Lower lobe of right lung (tissue), 2 donors: ENCODE measurements at regions not wholly inside any gene's neighbourhood (a gene's known extent, or its start where the extent isn't known, plus 50 kb on each side); places are given as distances from the start of the nearest gene placed in this dataset.

Source experiments
- ATAC-seq, 2 donors: fragments of 200-7000 bp; cut with Tn5 transposase; one replicate each; pipeline ENCODE4 v1.9.1; 2020 to 2022; ENCODE audit warnings: mild to moderate bottlenecking in 2 of 2, moderate library complexity in 2 of 2
- DNase-seq: peaks from one replicate; pipeline ENCODE4 v3.0.0-alpha.2; 2020
- H3K27ac ChIP-seq: fragments of 200-600 bp; one replicate; pipeline ENCODE4 v1.8.0; 2022
- H3K27me3 ChIP-seq: fragments of 200-600 bp; one replicate; pipeline ENCODE4 v1.8.0; 2022; ENCODE audit warnings: low read depth
- H3K36me3 ChIP-seq: fragments of 200-600 bp; one replicate; pipeline ENCODE4 v1.8.0; 2022; ENCODE audit warnings: mild to moderate bottlenecking
- H3K4me1 ChIP-seq: fragments of 200-600 bp; one replicate; pipeline ENCODE4 v1.8.0; 2022
- H3K4me3 ChIP-seq: fragments of 200-600 bp; one replicate; pipeline ENCODE4 v1.8.0; 2022; ENCODE audit warnings: mild to moderate bottlenecking
- H3K9me3 ChIP-seq: fragments of 200-600 bp; one replicate; pipeline ENCODE4 v1.8.0; 2022
- CTCF ChIP-seq: fragments of 200-600 bp; IDR thresholded peaks from one replicate; pipeline ENCODE4 v1.8.0; 2022; ENCODE audit warnings: antibody characterized with exemption, mild to moderate bottlenecking
- intact Hi-C: fragments of 100-400 bp; cut with DNase I; formaldehyde crosslinking; loops from one replicate; pipeline ENCODE4 v1.11.0; 2022
- donor health status: DM: no; HTN: yes; CAD: no; lungs with severe emphysema.

DNA sequence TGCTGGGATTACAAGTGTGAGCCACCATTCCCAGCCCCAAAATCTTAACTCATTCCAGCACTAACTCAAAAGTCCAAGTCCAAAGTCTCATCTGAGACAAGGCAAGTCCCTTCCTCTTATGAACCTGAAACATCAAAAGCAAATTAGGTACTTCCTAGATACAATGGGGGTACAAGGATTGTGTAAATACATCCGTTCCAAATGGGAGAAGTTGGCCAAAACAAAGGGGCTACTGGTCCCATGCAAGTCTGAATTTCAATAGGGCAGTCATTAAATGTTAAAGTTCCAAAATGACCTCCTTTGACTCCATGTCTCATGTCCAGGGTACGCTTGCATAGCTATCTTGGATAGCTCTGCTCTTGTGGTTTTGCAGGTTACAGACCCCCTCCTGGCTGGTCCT lies 94.7 kb upstream of the PPM1H start:
- Histone ChIP-seq H3K27ac (no peak overlapping the region), H3K27me3 (no peaks in the 10 kb centered on the region)
- intact Hi-C loops: no loop called here

DNA sequence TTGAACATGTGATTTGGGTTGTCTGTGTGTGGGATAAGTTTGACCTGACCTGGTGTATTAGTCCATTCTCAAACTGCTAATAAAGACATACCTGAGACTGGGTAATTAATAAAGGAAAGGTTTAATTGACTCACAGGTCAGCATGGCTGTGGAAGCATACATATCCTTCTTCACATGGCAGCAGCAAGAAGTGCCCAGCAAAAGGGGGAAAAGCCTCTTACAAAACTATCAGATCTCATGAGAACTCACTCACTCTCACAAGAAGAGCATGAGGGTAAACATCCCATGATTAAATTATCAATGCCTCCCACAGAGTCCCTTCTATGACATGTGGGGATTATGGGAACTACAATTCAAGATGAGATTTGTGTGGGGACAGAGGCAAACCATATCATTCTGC lies 94.0 kb upstream of the PPM1H start:
- Histone ChIP-seq H3K9me3 (no peaks in the 10 kb centered on the region), H3K4me3 (no peak overlapping the region), H3K27ac (no peak overlapping the region), H3K27me3 (no peaks in the 10 kb centered on the region), H3K36me3 (no peaks in the 10 kb centered on the region), H3K4me1 (no peaks in the 10 kb centered on the region)
- TF ChIP-seq CTCF: no peak
- DNase-seq (no peak), ATAC-seq (no peak)
- intact Hi-C loops: no loop called here

More for the DNA sequence above, 94.7 kb upstream of the PPM1H start:
- H3K9me3 ChIP-seq: no peaks in the 10 kb centered on the region
- DNase-seq (no peak), ATAC-seq (no peak)
- no peaks in the 10 kb centered on the region for H3K36me3 ChIP-seq
- no peak overlapping the region for H3K4me3 ChIP-seq
- H3K4me1 ChIP-seq: no peaks in the 10 kb centered on the region
- TF ChIP-seq CTCF: no peak

DNA sequence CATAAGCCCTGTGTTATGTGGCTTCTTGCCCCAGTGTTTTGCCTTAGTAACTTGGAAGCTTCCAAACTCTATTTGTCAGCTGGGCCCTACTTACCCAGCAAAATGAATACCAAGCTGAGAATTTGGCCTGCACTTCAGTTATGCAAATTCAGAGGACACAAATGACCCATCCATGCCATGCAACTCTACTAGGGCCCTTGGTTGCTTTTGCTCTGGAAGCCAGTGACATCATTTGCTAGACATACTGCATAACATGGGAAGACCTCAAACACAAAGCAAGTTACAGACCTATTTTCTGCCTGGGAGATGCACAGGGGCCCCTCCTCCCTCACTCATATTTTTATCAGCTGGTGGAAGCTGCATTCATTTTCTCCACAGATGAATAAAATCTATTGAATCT lies 90.2 kb upstream of the PPM1H start:
- H3K27ac ChIP-seq: no peak overlapping the region
- TF ChIP-seq CTCF: no peak
- no peaks in the 10 kb centered on the region for H3K27me3 ChIP-seq
- H3K4me1 ChIP-seq: no peaks in the 10 kb centered on the region
- H3K4me3 ChIP-seq: no peak overlapping the region
- intact Hi-C loops: no loop called here
- no peaks in the 10 kb centered on the region for H3K9me3 ChIP-seq
- no peak for DNase-seq
- H3K36me3 ChIP-seq: no peaks in the 10 kb centered on the region
- ATAC-seq: no peak

- H3K4me1 ChIP-seq: no peaks in the 10 kb centered on the region
- intact Hi-C loops: no loop called here
- no peak for TF ChIP-seq CTCF
- DNase-seq (no peak), ATAC-seq (no peak)
- no peaks in the 10 kb centered on the region for H3K27me3 ChIP-seq
- no peaks in the 10 kb centered on the region for H3K36me3 ChIP-seq
- no peaks in the 10 kb centered on the region for H3K9me3 ChIP-seq
- H3K27ac ChIP-seq: no peak overlapping the region
- H3K4me3 ChIP-seq: no peak overlapping the region
Observed at GRCh38 chr12:63023926-63024325, 89.0 kb upstream of the PPM1H start.

- H3K36me3 ChIP-seq: no peaks in the 10 kb centered on the region
- TF ChIP-seq CTCF: no peak
- intact Hi-C loops: no loop called here
- H3K27me3 ChIP-seq: no peaks in the 10 kb centered on the region
- ATAC-seq (no peak), DNase-seq (no peak)
- H3K4me3 ChIP-seq: no peak overlapping the region
- no peaks in the 10 kb centered on the region for H3K9me3 ChIP-seq
- H3K4me1 ChIP-seq: no peaks in the 10 kb centered on the region
- no peak overlapping the region for H3K27ac ChIP-seq
Observed at GRCh38 chr12:63021116-63021515, 86.2 kb upstream of the PPM1H start.

- intact Hi-C loops: no loop called here
Observed at GRCh38 chr12:63020269-63020668, 85.3 kb upstream of the PPM1H start.

More at GRCh38 chr12:63020269-63020668, 85.3 kb upstream of the PPM1H start:
- TF ChIP-seq CTCF: no peak
- H3K27me3 ChIP-seq: no peaks in the 10 kb centered on the region
- H3K27ac ChIP-seq: no peak overlapping the region
- no peaks in the 10 kb centered on the region for H3K9me3 ChIP-seq
- DNase-seq (no peak), ATAC-seq (no peak)
- no peak overlapping the region for H3K4me3 ChIP-seq
- H3K4me1 ChIP-seq: no peaks in the 10 kb centered on the region
- no peaks in the 10 kb centered on the region for H3K36me3 ChIP-seq
